ENCODE measurements at regions not wholly inside any gene's neighbourhood (a gene's known extent, or its start where the extent isn't known, plus 50 kb on each side); places are given as distances from the start of the nearest gene placed in this dataset.

DNA sequence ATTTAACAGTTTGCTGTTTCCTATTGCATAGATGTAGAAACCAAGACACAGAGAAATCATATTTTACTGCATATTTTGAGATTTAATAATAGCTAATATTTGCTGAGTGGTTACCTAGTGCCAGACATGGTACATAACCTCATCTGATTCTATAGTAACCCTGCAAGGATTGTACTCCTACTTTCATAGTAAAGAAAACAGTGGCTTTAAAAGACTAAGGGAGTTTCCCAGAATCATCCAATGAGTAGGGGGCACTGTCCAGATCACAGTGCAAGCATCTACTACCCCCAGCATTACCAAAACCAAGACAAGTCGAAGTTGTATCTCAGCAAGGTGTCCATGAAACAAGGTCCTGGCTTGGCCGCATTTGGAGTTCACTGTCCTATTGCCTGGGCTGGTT, 224.5 kb upstream of the TENM3 start:
- Histone ChIP-seq H3K9ac (ENCODE audit: insufficient read length, low read depth) (no peak overlapping the region), H3K27me3 (ENCODE audit: insufficient read depth, insufficient read length) (no peaks in the 10 kb centered on the region), H3K36me3 (ENCODE audit: insufficient read depth, insufficient read length, low read length) (no peaks in the 10 kb centered on the region), H3K9me3 (ENCODE audit: insufficient read depth, low read length) (no peaks in the 10 kb centered on the region), H3K4me1 (ENCODE audit: insufficient read depth, insufficient read length) (no peaks in the 10 kb centered on the region), H3K4me3 (ENCODE audit: insufficient read length, low read depth) (no peak overlapping the region)
- DNase-seq (ENCODE audit: low read depth, low spot score), result no peak
- TF ChIP-seq YY1 (IDR thresholded peaks at IDR 0.05; ENCODE audit: insufficient read depth, insufficient read length) (no peak), ZNF274 (IDR thresholded peaks at IDR 0.05; ENCODE audit: low read depth, low read length) (no peak), SUZ12 (IDR thresholded peaks at IDR 0.05; ENCODE audit: extremely low read depth, insufficient read depth, insufficient read length) (no peak)

- Histone ChIP-seq H3K4me1 (ENCODE audit: insufficient read depth, insufficient read length) (no peaks in the 10 kb centered on the region), H3K9ac (ENCODE audit: insufficient read length, low read depth) (no peak overlapping the region), H3K36me3 (ENCODE audit: insufficient read depth, insufficient read length, low read length) (no peaks in the 10 kb centered on the region), H3K27me3 (ENCODE audit: insufficient read depth, insufficient read length) (no peaks in the 10 kb centered on the region), H3K4me3 (ENCODE audit: insufficient read length, low read depth) (no peak overlapping the region), H3K9me3 (ENCODE audit: insufficient read depth, low read length) (no peaks in the 10 kb centered on the region)
- TF ChIP-seq ZNF274 (IDR thresholded peaks at IDR 0.05; ENCODE audit: low read depth, low read length), result no peak
- no peak for TF ChIP-seq SUZ12 (IDR thresholded peaks at IDR 0.05; ENCODE audit: extremely low read depth, insufficient read depth, insufficient read length)
- TF ChIP-seq YY1 (IDR thresholded peaks at IDR 0.05; ENCODE audit: insufficient read depth, insufficient read length), result no peak
- DNase-seq (ENCODE audit: low read depth, low spot score), result no peak
Measured at GRCh38 chr4:182019148-182019652, 224.0 kb upstream of the TENM3 start.

DNA sequence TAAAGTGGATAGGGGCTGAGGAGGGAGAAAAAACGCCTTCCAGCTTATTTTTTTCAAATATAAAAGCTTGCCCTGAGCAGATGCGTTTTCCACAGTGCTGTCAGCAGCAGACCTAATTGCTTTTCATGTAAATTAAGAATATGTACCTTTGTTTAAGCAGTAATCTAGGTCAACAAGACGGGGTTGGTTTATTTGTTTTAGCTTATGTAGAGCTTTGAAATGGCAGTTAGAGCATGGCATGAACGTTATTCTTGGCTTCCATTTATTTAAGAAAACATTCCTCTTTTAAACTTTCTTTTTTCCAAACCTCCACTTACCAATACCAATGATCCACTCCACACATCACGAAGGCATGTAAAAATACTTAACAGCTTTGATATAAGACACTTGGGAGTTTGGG, 220.3 kb upstream of the TENM3 start:
- no peak for DNase-seq (ENCODE audit: low read depth, low spot score)
- Histone ChIP-seq H3K36me3 (ENCODE audit: insufficient read depth, insufficient read length, low read length) (no peaks in the 10 kb centered on the region), H3K27me3 (ENCODE audit: insufficient read depth, insufficient read length) (no peaks in the 10 kb centered on the region), H3K4me3 (ENCODE audit: insufficient read length, low read depth) (no peak overlapping the region), H3K9me3 (ENCODE audit: insufficient read depth, low read length) (peaks cover 20% of the 10 kb centered on the region), H3K4me1 (ENCODE audit: insufficient read depth, insufficient read length) (no peaks in the 10 kb centered on the region), H3K9ac (ENCODE audit: insufficient read length, low read depth) (no peak overlapping the region)
- no peak for TF ChIP-seq SUZ12 (IDR thresholded peaks at IDR 0.05; ENCODE audit: extremely low read depth, insufficient read depth, insufficient read length)
- no peak for TF ChIP-seq YY1 (IDR thresholded peaks at IDR 0.05; ENCODE audit: insufficient read depth, insufficient read length)
- TF ChIP-seq ZNF274 (IDR thresholded peaks at IDR 0.05; ENCODE audit: low read depth, low read length), result no peak

- H3K4me3 ChIP-seq (ENCODE audit: insufficient read length, low read depth), result no peak overlapping the region
- no peak overlapping the region for H3K9ac ChIP-seq (ENCODE audit: insufficient read length, low read depth)
- H3K27me3 ChIP-seq (ENCODE audit: insufficient read depth, insufficient read length), result no peaks in the 10 kb centered on the region
- TF ChIP-seq SUZ12 (IDR thresholded peaks at IDR 0.05; ENCODE audit: extremely low read depth, insufficient read depth, insufficient read length), result no peak
- no peak for TF ChIP-seq ZNF274 (IDR thresholded peaks at IDR 0.05; ENCODE audit: low read depth, low read length)
- DNase-seq (ENCODE audit: low read depth, low spot score), result no peak
- H3K36me3 ChIP-seq (ENCODE audit: insufficient read depth, insufficient read length, low read length), result no peaks in the 10 kb centered on the region
- no peaks in the 10 kb centered on the region for H3K4me1 ChIP-seq (ENCODE audit: insufficient read depth, insufficient read length)
- H3K9me3 ChIP-seq (ENCODE audit: insufficient read depth, low read length), result peaks cover 25% of the 10 kb centered on the region
Measured at GRCh38 chr4:182023469-182023868, 219.7 kb upstream of the TENM3 start.

DNA sequence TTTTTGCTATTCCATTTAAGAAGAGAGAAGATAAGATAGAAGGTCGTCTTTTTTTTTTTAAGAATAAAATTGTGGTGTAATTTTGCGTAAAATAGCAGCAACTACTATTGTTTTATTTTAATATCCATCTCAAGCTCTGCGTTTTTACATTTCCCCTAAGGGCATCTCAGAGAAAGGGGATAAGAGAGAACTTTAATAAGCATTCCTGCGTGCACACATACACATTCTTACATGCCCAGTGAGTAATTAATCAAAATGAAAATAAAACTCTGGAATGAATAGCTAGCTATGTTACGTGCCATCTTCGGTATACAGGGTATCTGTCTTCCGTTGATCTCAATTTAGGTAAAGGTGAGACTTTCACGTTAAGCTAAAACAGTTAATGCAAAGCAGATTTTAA, 200.3 kb upstream of the TENM3 start:
- TF ChIP-seq ZNF274 (IDR thresholded peaks at IDR 0.05; ENCODE audit: low read depth, low read length) (no peak), SUZ12 (IDR thresholded peaks at IDR 0.05; ENCODE audit: extremely low read depth, insufficient read depth, insufficient read length) (no peak), YY1 (IDR thresholded peaks at IDR 0.05; ENCODE audit: insufficient read depth, insufficient read length) (no peak)
- Histone ChIP-seq H3K36me3 (ENCODE audit: insufficient read depth, insufficient read length, low read length) (peaks cover 39% of the 10 kb centered on the region), H3K9ac (ENCODE audit: insufficient read length, low read depth) (no peak overlapping the region), H3K9me3 (ENCODE audit: insufficient read depth, low read length) (no peaks in the 10 kb centered on the region), H3K27me3 (ENCODE audit: insufficient read depth, insufficient read length) (no peaks in the 10 kb centered on the region), H3K4me3 (ENCODE audit: insufficient read length, low read depth) (no peak overlapping the region), H3K4me1 (ENCODE audit: insufficient read depth, insufficient read length) (no peaks in the 10 kb centered on the region)
- DNase-seq (ENCODE audit: low read depth, low spot score), result no peak

- DNase-seq (ENCODE audit: low read depth, low spot score), result no peak
- H3K9ac ChIP-seq (ENCODE audit: insufficient read length, low read depth), result no peak overlapping the region
- no peak overlapping the region for H3K4me3 ChIP-seq (ENCODE audit: insufficient read length, low read depth)
- no peaks in the 10 kb centered on the region for H3K9me3 ChIP-seq (ENCODE audit: insufficient read depth, low read length)
- H3K4me1 ChIP-seq (ENCODE audit: insufficient read depth, insufficient read length), result no peaks in the 10 kb centered on the region
- peaks cover 52% of the 10 kb centered on the region for H3K36me3 ChIP-seq (ENCODE audit: insufficient read depth, insufficient read length, low read length)
- no peaks in the 10 kb centered on the region for H3K27me3 ChIP-seq (ENCODE audit: insufficient read depth, insufficient read length)
- TF ChIP-seq YY1 (IDR thresholded peaks at IDR 0.05; ENCODE audit: insufficient read depth, insufficient read length), result no peak
Measured at GRCh38 chr4:182048871-182049270, 194.3 kb upstream of the TENM3 start.

GRCh38 chr4:182056866-182057265, 186.3 kb upstream of the TENM3 start:
- H3K27me3 ChIP-seq (ENCODE audit: insufficient read depth, insufficient read length), result no peaks in the 10 kb centered on the region
- H3K4me3 ChIP-seq (ENCODE audit: insufficient read length, low read depth), result no peak overlapping the region
- H3K9me3 ChIP-seq (ENCODE audit: insufficient read depth, low read length), result no peaks in the 10 kb centered on the region; the same call in 1 of the 2 replicates
- no peaks in the 10 kb centered on the region for H3K4me1 ChIP-seq (ENCODE audit: insufficient read depth, insufficient read length)
- DNase-seq (ENCODE audit: low read depth, low spot score), result no peak
- no peak for TF ChIP-seq YY1 (IDR thresholded peaks at IDR 0.05; ENCODE audit: insufficient read depth, insufficient read length)
- no peak overlapping the region for H3K9ac ChIP-seq (ENCODE audit: insufficient read length, low read depth)
- H3K36me3 ChIP-seq (ENCODE audit: insufficient read depth, insufficient read length, low read length), result peaks cover 87% of the 10 kb centered on the region

GRCh38 chr4:182062458-182062857, 180.7 kb upstream of the TENM3 start:
- Histone ChIP-seq H3K9me3 (ENCODE audit: insufficient read depth, low read length) (no peaks in the 10 kb centered on the region; the same call in 1 of the 2 replicates), H3K4me1 (ENCODE audit: insufficient read depth, insufficient read length) (no peaks in the 10 kb centered on the region), H3K4me3 (ENCODE audit: insufficient read length, low read depth) (no peak overlapping the region), H3K9ac (ENCODE audit: insufficient read length, low read depth) (no peak overlapping the region), H3K27me3 (ENCODE audit: insufficient read depth, insufficient read length) (no peaks in the 10 kb centered on the region), H3K36me3 (ENCODE audit: insufficient read depth, insufficient read length, low read length) (peaks cover 69% of the 10 kb centered on the region)
- TF ChIP-seq SUZ12 (IDR thresholded peaks at IDR 0.05; ENCODE audit: extremely low read depth, insufficient read depth, insufficient read length) (no peak), ZNF274 (IDR thresholded peaks at IDR 0.05; ENCODE audit: low read depth, low read length) (no peak), YY1 (IDR thresholded peaks at IDR 0.05; ENCODE audit: insufficient read depth, insufficient read length) (no peak)
- DNase-seq (ENCODE audit: low read depth, low spot score), result no peak

All from NT2/D1 (cell line).